ENCODE measurements at regions not wholly inside any gene's neighbourhood (a gene's known extent, or its start where the extent isn't known, plus 50 kb on each side); places are given as distances from the start of the nearest gene placed in this dataset.

DNA sequence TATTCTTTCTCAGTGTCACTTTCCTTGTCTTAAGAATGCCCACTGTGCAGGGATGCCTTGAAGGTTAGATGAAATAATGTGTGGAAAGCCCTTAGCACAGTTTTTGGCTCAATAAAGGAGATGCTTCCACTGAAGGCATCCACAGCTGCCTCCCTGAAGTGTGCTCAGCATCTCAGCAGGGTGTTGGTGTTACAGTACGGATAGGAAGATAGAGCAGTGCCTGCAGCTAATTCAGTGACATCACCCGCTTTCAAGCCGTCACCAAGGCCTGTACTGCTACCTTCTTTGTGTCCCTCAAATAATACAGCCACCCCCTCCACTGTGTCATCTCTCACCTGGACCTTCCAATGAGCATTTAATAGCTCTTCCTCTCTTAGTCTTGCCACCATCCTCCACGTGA, 59.0 kb downstream of the NDUFS5 start:
- DNase-seq (ENCODE audit: low read depth in 1 of 2, low spot score in 1 of 2): no peak

DNA sequence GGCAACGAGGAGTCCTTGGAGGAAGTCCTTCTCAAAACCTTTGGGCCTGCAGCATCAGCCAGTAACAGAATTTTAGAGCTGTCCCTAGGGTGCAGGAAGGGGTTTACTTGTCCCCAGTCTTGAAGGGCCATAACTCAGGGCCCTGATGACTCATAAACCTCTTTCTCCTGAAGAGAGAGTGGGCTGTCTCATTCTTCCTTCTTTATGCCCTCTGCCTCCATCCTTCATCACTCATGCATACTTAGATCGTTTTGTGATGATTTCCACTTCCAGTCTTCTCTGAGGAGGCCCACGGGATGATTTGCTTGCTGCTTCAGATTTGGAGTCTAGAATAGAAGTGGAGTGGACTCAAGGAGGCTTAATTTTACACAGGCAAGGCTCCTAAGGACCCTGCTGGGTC, 60.2 kb downstream of the NDUFS5 start:
- no peak for DNase-seq (ENCODE audit: low read depth in 1 of 2, low spot score in 1 of 2)

- DNase-seq (ENCODE audit: low read depth in 1 of 2, low spot score in 1 of 2): no peak
These were observed 60.8 kb downstream of the NDUFS5 start for GRCh38 chr1:39086865-39087409.

DNA sequence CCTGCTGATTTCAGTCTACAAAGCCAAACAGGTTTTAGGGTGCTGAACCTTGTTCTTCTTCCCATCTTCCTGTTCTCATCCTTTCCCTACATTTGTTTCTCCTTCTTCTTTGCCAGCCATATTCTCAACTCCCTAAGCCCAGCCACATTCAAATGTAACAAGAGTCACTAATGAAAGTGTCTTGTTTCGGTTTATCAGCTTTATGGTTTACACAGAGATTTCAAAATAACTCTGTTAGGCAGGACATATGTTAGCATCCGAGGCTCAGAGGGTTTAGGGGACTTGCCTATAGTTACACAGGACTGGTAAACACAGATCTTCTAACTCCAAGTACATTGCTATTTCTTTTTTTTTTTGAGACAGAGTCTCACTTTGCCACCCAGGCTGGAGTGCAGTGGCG, 61.3 kb downstream of the NDUFS5 start:
- no peak for DNase-seq (ENCODE audit: low read depth in 1 of 2, low spot score in 1 of 2)

DNA sequence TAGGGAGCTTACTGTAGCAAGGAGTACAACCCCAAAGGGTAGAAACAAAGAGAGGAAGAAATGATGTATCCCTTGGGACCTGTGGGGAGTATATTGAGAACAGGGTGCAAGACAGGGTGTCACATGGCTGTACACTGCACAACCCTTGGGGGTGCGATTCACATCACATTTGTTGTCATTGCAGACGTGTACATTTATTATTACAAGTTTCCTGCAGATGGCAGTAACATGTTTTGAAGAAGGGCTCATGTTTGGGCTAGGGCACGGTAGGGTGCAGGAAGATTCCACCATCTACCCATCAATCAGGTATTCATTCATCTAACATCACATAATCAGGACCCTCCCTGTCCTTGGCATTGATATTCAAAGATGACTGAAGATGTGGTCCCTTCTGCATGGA, 62.5 kb downstream of the NDUFS5 start:
- DNase-seq (ENCODE audit: low read depth in 1 of 2, low spot score in 1 of 2): no peak

DNA sequence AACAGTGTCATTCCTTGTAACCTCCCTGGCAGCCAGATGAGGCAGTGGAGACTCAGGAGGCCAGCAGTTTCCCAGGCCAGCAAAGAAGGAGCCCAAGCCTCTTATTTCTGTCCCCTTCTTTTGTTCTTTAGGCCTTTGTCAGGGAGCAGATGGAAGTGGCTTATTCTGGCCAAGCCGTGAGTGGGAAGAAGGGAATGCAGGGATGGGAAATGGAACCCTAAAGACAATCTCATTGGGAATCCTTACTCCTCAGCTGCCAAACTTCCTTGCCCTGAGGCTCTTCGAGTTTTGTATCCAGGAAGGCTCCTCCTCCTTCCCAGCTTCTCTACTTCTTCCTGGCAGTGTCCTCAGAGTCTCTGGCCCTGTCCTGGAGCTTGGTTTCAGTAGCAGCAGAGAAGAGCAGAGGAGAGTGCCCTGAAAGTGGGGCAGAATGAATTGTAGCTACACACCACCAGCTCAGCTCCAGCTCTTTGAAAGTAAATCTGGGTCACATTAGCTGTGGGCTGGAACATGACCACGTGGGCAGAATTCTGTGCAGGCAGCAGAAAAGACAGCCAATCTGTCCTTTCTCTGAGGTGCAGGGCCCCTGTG, 63.9 kb downstream of the NDUFS5 start:
- no peak for DNase-seq (ENCODE audit: low read depth in 1 of 2, low spot score in 1 of 2)

- DNase-seq (ENCODE audit: low read depth in 1 of 2, low spot score in 1 of 2): no peak
These were observed 64.7 kb downstream of the NDUFS5 start for GRCh38 chr1:39090757-39091380.

DNA sequence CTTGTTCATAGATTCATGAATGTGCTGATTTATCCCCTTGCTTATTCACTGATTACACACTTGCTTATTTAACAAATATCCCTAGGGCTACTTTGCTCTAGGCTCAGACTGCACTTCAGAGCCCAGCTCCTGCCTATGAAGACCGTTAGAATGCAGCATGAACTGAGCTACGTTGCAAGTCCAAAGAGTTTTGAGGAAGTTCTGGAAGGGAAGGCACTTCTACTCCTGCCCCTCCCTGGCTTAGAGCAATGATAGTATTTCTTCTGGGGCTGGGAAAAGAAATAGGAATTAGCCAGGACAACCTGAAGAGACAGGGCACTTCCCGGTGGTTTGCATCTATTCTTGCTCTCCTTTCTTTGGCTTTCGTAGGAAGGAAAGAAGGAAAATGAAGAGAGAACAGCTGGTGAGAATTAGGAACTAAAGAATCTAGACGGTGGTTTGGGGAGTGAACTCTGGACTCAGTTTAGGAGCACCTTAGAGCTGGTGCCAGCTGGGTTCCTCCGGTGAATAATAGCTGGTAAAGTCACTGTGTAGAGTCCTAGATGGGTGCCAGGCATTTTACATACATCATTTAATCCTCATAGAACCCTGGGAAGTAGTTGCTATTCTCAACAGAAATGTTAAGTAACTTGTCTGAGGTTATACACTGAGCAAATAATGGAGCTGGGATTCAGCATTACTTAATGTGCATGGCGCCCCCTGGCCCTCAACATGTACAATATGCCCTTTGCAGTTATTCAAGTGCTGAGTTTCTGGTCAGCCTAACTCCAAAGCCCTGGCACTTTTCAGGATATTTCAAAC, 65.9 kb downstream of the NDUFS5 start:
- DNase-seq (ENCODE audit: low read depth in 1 of 2, low spot score in 1 of 2): no peak

DNA sequence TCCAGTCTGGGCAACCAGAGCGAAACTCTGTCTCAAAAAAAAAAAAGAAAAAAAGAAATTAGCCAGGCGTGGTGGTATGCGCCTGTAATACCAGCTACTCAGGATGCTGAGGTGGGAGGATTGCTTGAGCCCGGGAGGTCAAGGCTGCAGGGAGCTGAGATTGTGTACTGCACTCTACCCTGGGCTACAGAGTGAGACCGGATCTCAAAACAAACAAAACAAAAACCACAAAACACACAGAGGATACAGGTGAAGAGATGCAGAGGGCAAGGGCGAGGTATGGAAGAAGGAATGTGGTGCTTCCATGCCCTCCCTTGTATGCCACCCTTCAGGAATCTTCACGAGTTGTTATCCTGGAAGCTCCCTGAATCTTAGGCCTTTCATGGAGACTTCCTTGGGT, 68.5 kb downstream of the NDUFS5 start:
- no peak for DNase-seq (ENCODE audit: low read depth in 1 of 2, low spot score in 1 of 2)

- DNase-seq (ENCODE audit: low read depth in 1 of 2, low spot score in 1 of 2): peak in 1 of 2 donors; percentile 36
These were observed 72.5 kb downstream of the NDUFS5 start for GRCh38 chr1:39098546-39099250.

DNA sequence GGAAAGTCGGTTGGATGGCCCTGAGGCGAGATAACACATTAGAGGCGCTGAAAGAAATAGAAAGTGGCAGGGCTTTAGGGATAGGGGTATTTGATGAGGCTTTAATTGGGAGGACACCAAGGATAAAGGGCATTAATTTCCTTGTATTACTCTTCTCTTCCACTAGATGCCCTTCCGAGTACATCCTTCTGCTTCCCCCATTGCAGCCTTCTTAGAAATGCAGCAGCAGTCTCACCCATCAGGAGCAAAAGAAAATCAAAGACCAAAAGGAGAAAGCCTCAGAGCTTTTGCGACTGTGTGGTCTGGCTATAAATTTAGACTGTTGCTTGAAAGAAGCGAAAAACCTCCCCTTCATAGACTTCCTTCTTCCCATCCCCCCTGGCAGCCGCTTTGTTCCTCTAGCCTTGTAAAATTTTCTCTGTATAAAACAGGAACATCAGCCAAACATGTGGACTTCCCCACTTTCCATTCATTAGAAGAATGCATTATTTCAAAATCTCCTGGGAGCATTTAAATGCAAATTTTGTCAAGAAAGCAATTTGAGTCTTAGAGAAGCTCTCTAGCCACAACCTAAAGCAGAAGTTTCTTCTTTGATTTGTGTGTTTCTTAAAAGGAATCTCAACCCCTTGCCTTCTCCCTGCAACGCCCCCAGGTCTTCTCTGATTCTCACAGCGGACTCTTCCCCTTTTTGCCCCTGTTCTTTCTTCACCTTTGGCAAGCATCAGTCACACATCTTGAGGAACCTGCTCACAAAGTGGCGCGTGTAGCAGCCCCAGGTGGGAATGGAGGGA, 76.6 kb downstream of the NDUFS5 start:
- DNase-seq (ENCODE audit: low read depth in 1 of 2, low spot score in 1 of 2): no peak

DNA sequence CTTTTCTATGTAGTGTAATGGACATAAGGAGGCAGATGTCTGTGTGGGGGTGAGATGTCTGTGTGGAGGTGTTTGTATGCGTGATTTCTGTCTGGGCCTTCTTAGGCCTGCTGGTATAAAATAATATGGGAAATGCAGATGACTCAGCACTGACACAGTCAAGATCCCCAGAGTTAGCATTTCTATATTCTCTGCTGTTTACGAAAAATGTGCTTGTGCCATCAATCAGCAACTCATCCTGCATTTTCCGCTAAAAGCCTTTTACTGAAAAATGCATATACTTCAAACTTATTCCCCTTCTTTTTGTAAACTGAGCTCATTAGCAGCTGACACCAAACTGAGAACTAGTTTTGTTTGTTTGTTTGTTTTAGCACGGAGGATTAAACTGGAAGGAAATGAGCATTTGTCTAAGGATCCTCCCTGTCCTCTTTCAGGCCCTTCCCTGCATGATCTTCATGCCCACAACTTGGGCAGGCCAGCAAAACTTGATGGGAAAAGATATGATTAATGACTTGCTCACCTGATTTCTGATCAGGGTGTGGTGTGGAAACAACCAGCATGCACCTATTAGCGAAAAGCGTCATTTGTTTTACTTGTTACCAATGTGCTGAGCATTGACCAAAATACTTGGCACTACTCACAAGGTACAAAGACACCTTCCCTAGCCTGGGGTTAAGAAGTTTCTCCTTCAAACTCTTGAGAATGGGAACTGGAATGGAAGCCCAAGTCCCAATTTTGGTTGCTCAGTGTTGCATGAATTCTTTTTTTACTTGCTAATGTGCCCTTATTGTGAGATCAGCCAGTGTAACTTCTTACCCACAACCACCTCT, 77.4 kb downstream of the NDUFS5 start:
- DNase-seq (ENCODE audit: low read depth in 1 of 2, low spot score in 1 of 2): no peak

DNA sequence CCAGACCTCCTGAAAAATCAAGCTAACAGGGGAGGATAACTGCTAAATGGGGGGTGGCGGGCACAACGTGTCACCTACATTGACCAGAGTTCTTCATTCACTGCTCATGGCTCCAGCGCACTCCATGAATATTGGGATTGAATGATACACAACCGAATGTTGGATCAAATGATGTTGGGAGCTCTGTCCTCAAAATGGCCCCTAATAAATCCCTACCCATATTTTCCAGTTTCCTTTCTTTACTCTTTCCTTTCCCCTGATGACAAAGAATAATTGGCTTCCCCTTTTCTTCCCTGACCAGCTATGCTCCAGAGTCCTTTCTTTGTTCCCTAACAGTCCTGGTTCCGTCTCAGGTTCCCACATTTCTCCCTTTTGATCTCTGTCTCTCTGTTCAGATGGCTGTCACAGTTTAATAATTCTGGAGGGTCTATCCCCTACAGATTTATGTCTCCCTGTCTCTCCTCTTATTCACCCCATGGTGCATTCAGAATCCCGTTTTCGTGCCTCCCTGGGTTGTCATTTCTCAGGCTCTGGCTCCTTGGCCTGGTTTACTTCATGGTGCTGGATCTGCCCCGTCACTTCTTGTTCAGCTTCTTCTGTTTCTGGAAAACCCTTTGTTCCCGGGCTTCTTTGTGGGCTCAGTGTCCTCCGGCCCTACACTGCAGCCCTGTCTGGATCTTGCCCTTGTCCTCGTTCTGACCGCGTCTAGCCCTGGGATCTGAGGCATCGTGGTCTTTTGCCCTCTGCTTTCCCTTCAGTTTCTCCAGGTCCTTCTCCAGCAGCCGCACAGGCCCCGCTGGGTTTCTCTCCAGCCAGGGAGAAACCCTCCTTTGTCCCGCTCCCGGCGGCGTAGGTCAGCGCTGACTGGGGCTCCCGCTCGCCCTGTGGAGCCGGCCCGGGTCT, 78.3 kb downstream of the NDUFS5 start:
- DNase-seq (ENCODE audit: low read depth in 1 of 2, low spot score in 1 of 2): no peak

DNA sequence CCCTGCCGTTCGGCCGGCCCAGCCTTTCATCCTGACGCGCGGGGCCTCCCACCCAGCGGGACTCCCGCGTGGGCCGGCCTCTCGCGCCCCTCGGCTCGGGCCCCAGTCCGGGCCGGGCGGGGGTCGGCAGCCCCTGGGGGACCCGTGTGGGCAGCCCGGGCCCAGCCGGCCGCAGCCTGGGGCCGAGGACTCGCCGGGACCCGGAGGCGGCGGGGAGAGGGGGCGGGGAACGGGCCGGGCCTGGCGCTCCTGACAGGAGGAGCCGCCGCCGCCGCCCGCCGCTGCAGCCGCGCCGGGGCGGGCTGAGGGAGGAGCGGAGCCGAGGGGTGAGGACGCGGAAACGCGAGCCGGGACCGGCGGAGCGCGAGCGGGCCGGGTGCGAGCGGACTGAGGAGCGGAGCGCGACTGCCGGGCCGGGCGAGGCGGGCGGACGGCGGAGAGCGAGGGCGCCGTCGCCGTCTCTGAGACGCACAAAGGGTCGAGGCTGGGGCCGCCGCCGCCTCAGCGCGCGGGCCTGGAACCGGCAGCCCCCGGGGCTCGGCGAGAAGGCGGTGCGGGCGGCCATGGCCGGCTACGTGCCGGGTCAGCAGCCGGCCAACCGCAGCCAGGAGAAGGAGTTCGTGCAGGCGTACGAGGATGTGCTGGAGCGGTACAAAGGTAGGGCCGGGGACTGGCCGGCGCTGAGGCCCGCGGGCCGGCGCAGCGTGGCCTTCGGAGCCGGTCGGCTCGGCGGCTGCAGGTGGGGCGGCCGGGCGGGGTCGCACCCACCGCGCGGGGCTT, 79.1 kb downstream of the NDUFS5 start:
- DNase-seq (ENCODE audit: low read depth in 1 of 2, low spot score in 1 of 2): peak; percentile 34 to 55

GRCh38 chr1:39105841-39106765, 80.0 kb downstream of the NDUFS5 start:
- DNase-seq (ENCODE audit: low read depth in 1 of 2, low spot score in 1 of 2): no peak

- no peak for DNase-seq (ENCODE audit: low read depth in 1 of 2, low spot score in 1 of 2)
These were observed 80.7 kb downstream of the NDUFS5 start for GRCh38 chr1:39106801-39107327.

All from stimulated activated CD4-positive, alpha-beta T cell treated with anti-CD3 and anti-CD28 coated beads, Interleukin-15, amount 100 ng/mL, for 1 hour (primary cell).